H1 (cell line): ENCODE measurements at regions not wholly inside any gene's neighbourhood (a gene's known extent, or its start where the extent isn't known, plus 50 kb on each side); places are given as distances from the start of the nearest gene placed in this dataset.

Experiments used
- CHD2 ChIP-seq: IDR thresholded peaks from 2 replicates; pipeline ENCODE4 v1.6.1; 2012; ENCODE audit warnings: low read length, improper control_type of control experiment
- FOSL1 ChIP-seq: IDR thresholded peaks from 2 replicates; pipeline ENCODE4 v1.6.1; 2011; ENCODE audit warnings: mild to moderate bottlenecking, low read depth, low read length, moderate library complexity; ENCODE audit not compliant: insufficient read depth
- PHF8 ChIP-seq: fragments of 200-600 bp; sonication (generic); conservative IDR thresholded peaks from 2 replicates; pipeline ENCODE4 v1.7.1; 2012; ENCODE audit warnings: low read depth, mild to moderate bottlenecking, inconsistent platforms, low read length, moderate library complexity
- SP2 ChIP-seq: IDR thresholded peaks from 2 replicates; pipeline ENCODE4 v1.6.1; 2012; ENCODE audit warnings: mild to moderate bottlenecking, low read length, inconsistent platforms
- TCF12 ChIP-seq: IDR thresholded peaks from 2 replicates; pipeline ENCODE4 v1.6.1; 2011; ENCODE audit warnings: low read depth, mild to moderate bottlenecking, low read length

DNA sequence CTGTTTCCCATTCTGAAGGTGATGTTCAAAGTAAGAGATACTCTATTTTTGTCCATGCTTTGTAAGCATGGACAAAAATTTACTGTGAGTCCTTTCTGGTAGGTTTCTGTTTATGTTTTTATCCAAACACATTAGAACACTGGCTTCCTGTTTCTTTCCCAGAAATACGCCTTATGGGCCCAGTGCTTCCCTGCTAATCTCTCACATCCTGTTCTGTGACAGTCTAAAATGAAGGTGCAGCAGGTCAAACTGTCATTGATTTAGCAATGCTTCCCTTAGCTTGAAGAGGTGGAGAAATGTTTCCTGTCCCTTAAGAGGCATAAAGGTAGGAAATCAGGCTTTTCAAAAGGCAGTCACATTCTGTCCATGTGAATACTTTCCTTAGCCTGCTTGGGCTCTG lies 305.6 kb downstream of the RPS29 start (continued):
- TF ChIP-seq TCF12, result no peak
- no peak for TF ChIP-seq SP2
- TF ChIP-seq FOSL1, result no peak
- TF ChIP-seq PHF8, result no peak
- TF ChIP-seq CHD2, result no peak
